Vagina (tissue), 2 donors: ENCODE measurements at regions not wholly inside any gene's neighbourhood (a gene's known extent, or its start where the extent isn't known, plus 50 kb on each side); places are given as distances from the start of the nearest gene placed in this dataset.

Experiments
- CTCF ChIP-seq, 3 experiments: fragments of 450-650 bp in 2 of 3; fragments of 200-600 bp in 1 of 3; sonication (generic) in 1 of 3; IDR thresholded peaks; one replicate each; pipeline ENCODE4 v1.5.1; 2017 to 2019; ENCODE audit warnings: antibody characterized with exemption in 3 of 3, mild to moderate bottlenecking in 2 of 3, moderate library complexity in 2 of 3
- POLR2A ChIP-seq, 2 donors: fragments of 450-650 bp; IDR thresholded peaks; one replicate each; pipeline ENCODE4 v1.6.1; 2017; ENCODE audit warnings: antibody characterized with exemption in 2 of 2, mild to moderate bottlenecking in 2 of 2, moderate library complexity in 2 of 2

- TF ChIP-seq CTCF (IDR thresholded peaks at IDR 0.05), result no peak
- no peak for TF ChIP-seq POLR2A (IDR thresholded peaks at IDR 0.05)
Measured at GRCh38 chr7:51456-52068, 140.8 kb upstream of the FAM20C start.
